Gastroesophageal sphincter (tissue), 3 donors: ENCODE measurements at regions not wholly inside any gene's neighbourhood (a gene's known extent, or its start where the extent isn't known, plus 50 kb on each side); places are given as distances from the start of the nearest gene placed in this dataset.

ENCODE experiments used
- CTCF ChIP-seq, 4 experiments: fragments of 200-600 bp in 2 of 4; fragments of 450-650 bp in 2 of 4; sonication (generic) in 1 of 4; IDR thresholded peaks; one replicate each; pipeline ENCODE4 v1.5.1; 2017 to 2019; ENCODE audit warnings: antibody characterized with exemption in 4 of 4, mild to moderate bottlenecking in 2 of 4, moderate library complexity in 2 of 4
- EP300 ChIP-seq: sonication (generic); formaldehyde crosslinking; IDR thresholded peaks from one replicate; pipeline ENCODE4 v1.6.1; 2017; ENCODE audit warnings: antibody characterized with exemption, mild to moderate bottlenecking
- POLR2A ChIP-seq, 2 donors: fragments of 450-650 bp; IDR thresholded peaks; one replicate each; pipeline ENCODE4 v1.6.1; 2017; ENCODE audit warnings: antibody characterized with exemption in 2 of 2, mild to moderate bottlenecking in 2 of 2, moderate library complexity in 1 of 2
- POLR2AphosphoS5 ChIP-seq: sonication (generic); formaldehyde crosslinking; IDR thresholded peaks from one replicate; pipeline ENCODE4 v1.6.1; 2017; ENCODE audit warnings: antibody characterized with exemption

- TF ChIP-seq POLR2AphosphoS5 (no peak), CTCF (IDR thresholded peaks at IDR 0.05) (no peak), POLR2A (IDR thresholded peaks at IDR 0.05) (no peak), EP300 (no peak)
Observed at GRCh38 chr13:60331249-60332012, 65.6 kb upstream of the TDRD3 start.
